Brain microvascular endothelial cell (primary cell): ENCODE measurements at regions not wholly inside any gene's neighbourhood (a gene's known extent, or its start where the extent isn't known, plus 50 kb on each side); places are given as distances from the start of the nearest gene placed in this dataset.

Experiments
- DNase-seq: peaks from one replicate; pipeline ENCODE4 v3.0.0-alpha.2; 2020
- H3K27ac ChIP-seq: fragments of 250-450 bp; sonication (Bioruptor Pico); 2 replicates; pipeline ENCODE4 v1.5.1; 2020; ENCODE audit warnings: mild to moderate bottlenecking, moderate library complexity
- H3K27me3 ChIP-seq: fragments of 250-450 bp; sonication (Bioruptor Pico); replicated peaks from 2 replicates; pipeline ENCODE4 v1.5.1; 2020; ENCODE audit warnings: mild to moderate bottlenecking
- H3K36me3 ChIP-seq: fragments of 250-450 bp; sonication (Bioruptor Pico); replicated peaks from 2 replicates; pipeline ENCODE4 v1.5.1; 2020; ENCODE audit warnings: mild to moderate bottlenecking
- H3K4me3 ChIP-seq: 2 replicates; pipeline ENCODE4 v1.5.1; 2011; ENCODE audit warnings: low read depth, mild to moderate bottlenecking, control low read depth, low read length, moderate library complexity
- CTCF ChIP-seq: IDR thresholded peaks from 2 replicates; pipeline ENCODE4 v1.5.1; 2011; ENCODE audit warnings: low read depth, mild to moderate bottlenecking, moderate library complexity, low read length, control low read depth, inconsistent platforms; ENCODE audit errors: missing control alignments
- in situ Hi-C: cut with HindIII; loops from 2 replicates; pipeline ENCODE4 v1.10.0; 2017; ENCODE audit warnings: low sequenced_read_pairs, low pct_ligation_motif_present

- in situ Hi-C loops, result no loop called here
- H3K36me3 ChIP-seq, result no peaks in the 10 kb centered on the region
- no peak overlapping the region for H3K4me3 ChIP-seq
- DNase-seq, result no peak
- no peaks in the 10 kb centered on the region for H3K27me3 ChIP-seq
- no peak overlapping the region for H3K27ac ChIP-seq
- no peak for TF ChIP-seq CTCF
These were observed 231.0 kb downstream of the NRIP1 start for GRCh38 chr21:14833666-14834351.

- no peak for TF ChIP-seq CTCF
- Histone ChIP-seq H3K27ac (no peak overlapping the region), H3K4me3 (no peak overlapping the region), H3K36me3 (no peaks in the 10 kb centered on the region), H3K27me3 (no peaks in the 10 kb centered on the region)
- in situ Hi-C loops, result no loop called here
- DNase-seq, result no peak
These were observed 231.6 kb downstream of the NRIP1 start for GRCh38 chr21:14833241-14833640.

GRCh38 chr21:14830307-14830706, 234.5 kb downstream of the NRIP1 start:
- no peak for DNase-seq
- Histone ChIP-seq H3K27me3 (no peaks in the 10 kb centered on the region), H3K4me3 (no peak overlapping the region), H3K36me3 (no peaks in the 10 kb centered on the region), H3K27ac (no peak overlapping the region)
- no peak for TF ChIP-seq CTCF
- in situ Hi-C loops, result no loop called here

- Histone ChIP-seq H3K27me3 (no peaks in the 10 kb centered on the region), H3K27ac (no peak overlapping the region), H3K4me3 (no peak overlapping the region), H3K36me3 (no peaks in the 10 kb centered on the region)
- no peak for DNase-seq
- TF ChIP-seq CTCF, result no peak
- in situ Hi-C loops, result no loop called here
These were observed 235.1 kb downstream of the NRIP1 start for GRCh38 chr21:14829685-14830084.

GRCh38 chr21:14827468-14827867, 237.3 kb downstream of the NRIP1 start:
- no peak for DNase-seq
- Histone ChIP-seq H3K27ac (no peak overlapping the region), H3K4me3 (no peak overlapping the region), H3K36me3 (no peaks in the 10 kb centered on the region), H3K27me3 (no peaks in the 10 kb centered on the region)
- in situ Hi-C loops, result no loop called here
- no peak for TF ChIP-seq CTCF

- Histone ChIP-seq H3K4me3 (no peak overlapping the region), H3K36me3 (no peaks in the 10 kb centered on the region), H3K27me3 (no peaks in the 10 kb centered on the region), H3K27ac (no peak overlapping the region)
- no peak for TF ChIP-seq CTCF
- no peak for DNase-seq
- in situ Hi-C loops, result no loop called here
These were observed 238.2 kb downstream of the NRIP1 start for GRCh38 chr21:14826630-14827029.
